ENCODE measurements at regions not wholly inside any gene's neighbourhood (a gene's known extent, or its start where the extent isn't known, plus 50 kb on each side); places are given as distances from the start of the nearest gene placed in this dataset.
"Not testable (repeated sequence)": the region's sequence is repeated elsewhere in the genome, so short reads cannot be mapped to it uniquely, and the experiment has no call there.

GRCh38 chr16:85239239-85239638 is 127.0 kb upstream of the CIBAR2 start:
- no peak for DNase-seq (ENCODE audit: low spot score)

- DNase-seq (ENCODE audit: low spot score): no peak
Observed at GRCh38 chr16:85239871-85240270, 127.6 kb upstream of the CIBAR2 start.

- DNase-seq (ENCODE audit: low spot score): no peak
Observed at GRCh38 chr16:85240982-85241924, 129.0 kb upstream of the CIBAR2 start.

- no peak for DNase-seq (ENCODE audit: low spot score)
Observed at GRCh38 chr16:85242140-85242539, 129.9 kb upstream of the CIBAR2 start.

GRCh38 chr16:85243308-85243707 is 131.0 kb upstream of the CIBAR2 start:
- DNase-seq (ENCODE audit: low spot score): no peak

- not testable (repeated sequence) for DNase-seq (ENCODE audit: low spot score)
Observed at GRCh38 chr16:85244452-85244851, 132.2 kb upstream of the CIBAR2 start.

- DNase-seq (ENCODE audit: low spot score): peak; percentile 76
Observed at GRCh38 chr16:85245307-85246172, 133.3 kb upstream of the CIBAR2 start.

GRCh38 chr16:85246473-85246872 is 134.2 kb upstream of the CIBAR2 start:
- no peak for DNase-seq (ENCODE audit: low spot score)

- DNase-seq (ENCODE audit: low spot score): no peak
Observed at GRCh38 chr16:85246973-85247372, 134.7 kb upstream of the CIBAR2 start.

GRCh38 chr16:85248342-85248741 is 136.1 kb upstream of the CIBAR2 start:
- DNase-seq (ENCODE audit: low spot score): no peak

GRCh38 chr16:85248857-85249256 is 136.6 kb upstream of the CIBAR2 start:
- no peak for DNase-seq (ENCODE audit: low spot score)

- no peak for DNase-seq (ENCODE audit: low spot score)
Observed at GRCh38 chr16:85249418-85250146, 137.3 kb upstream of the CIBAR2 start.

GRCh38 chr16:85250147-85250463 is 137.8 kb upstream of the CIBAR2 start:
- DNase-seq (ENCODE audit: low spot score): peak; percentile 34

- no peak for DNase-seq (ENCODE audit: low spot score)
Observed at GRCh38 chr16:85250609-85251223, 138.4 kb upstream of the CIBAR2 start.

- no peak for DNase-seq (ENCODE audit: low spot score)
Observed at GRCh38 chr16:85251225-85251760, 139.0 kb upstream of the CIBAR2 start.

GRCh38 chr16:85252014-85252413 is 139.7 kb upstream of the CIBAR2 start:
- DNase-seq (ENCODE audit: low spot score): no peak

GRCh38 chr16:85252461-85252860 is 140.2 kb upstream of the CIBAR2 start:
- DNase-seq (ENCODE audit: low spot score): no peak

- peak; percentile 77 for DNase-seq (ENCODE audit: low spot score)
Observed at GRCh38 chr16:85253084-85253941, 141.0 kb upstream of the CIBAR2 start.

GRCh38 chr16:85254051-85254450 is 141.8 kb upstream of the CIBAR2 start:
- DNase-seq (ENCODE audit: low spot score): no peak

GRCh38 chr16:85254921-85255320 is 142.6 kb upstream of the CIBAR2 start:
- no peak for DNase-seq (ENCODE audit: low spot score)

- DNase-seq (ENCODE audit: low spot score): no peak
Observed at GRCh38 chr16:85255777-85256176, 143.5 kb upstream of the CIBAR2 start.
